G401.6 (cell line): ENCODE measurements at regions not wholly inside any gene's neighbourhood (a gene's known extent, or its start where the extent isn't known, plus 50 kb on each side); places are given as distances from the start of the nearest gene placed in this dataset.

Experiments used
- FAIRE-seq: peaks from 2 replicates; lab custom pipeline; 2012; peaks lifted over from hg19 to GRCh38; lab: Jason Lieb, UNC

DNA sequence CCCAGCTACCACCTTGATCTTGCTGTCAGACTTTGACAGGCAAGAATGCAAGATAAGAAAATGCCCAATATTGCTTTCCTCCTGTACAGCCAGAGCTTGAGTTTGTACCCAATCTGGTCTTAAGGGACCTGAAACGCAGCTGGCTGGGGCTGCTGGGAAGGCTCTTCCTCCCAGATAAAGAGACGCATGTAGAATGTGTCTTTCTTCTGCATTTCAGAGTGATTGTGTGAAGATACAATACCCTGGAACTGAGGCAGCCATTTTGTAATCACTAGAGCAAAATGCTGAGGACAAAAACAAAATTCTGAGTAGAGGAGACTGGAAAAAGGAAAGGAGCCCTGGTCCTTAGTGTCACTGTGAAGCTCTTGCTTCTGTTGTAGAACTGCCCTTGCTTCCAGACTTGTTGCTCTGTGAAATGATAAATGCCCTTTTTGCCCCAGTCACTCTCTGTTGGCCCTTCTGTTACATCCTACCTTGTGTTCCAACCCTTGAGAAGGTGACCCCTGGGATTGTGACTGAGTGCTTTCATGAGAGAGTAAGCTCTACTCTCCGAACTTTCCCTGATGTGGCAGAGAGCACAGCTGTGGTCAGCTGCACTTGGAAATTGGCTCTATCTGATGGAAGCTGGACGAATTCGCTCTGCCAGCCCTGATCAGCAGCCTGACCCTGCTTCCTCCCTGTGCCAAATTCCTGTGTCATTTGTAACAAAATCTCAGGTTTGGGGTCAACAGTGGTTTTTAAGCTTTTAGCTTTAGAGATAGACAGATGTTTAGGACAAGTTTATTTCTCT lies 137.4 kb upstream of the RBMS1 start:
- no peak for FAIRE-seq

DNA sequence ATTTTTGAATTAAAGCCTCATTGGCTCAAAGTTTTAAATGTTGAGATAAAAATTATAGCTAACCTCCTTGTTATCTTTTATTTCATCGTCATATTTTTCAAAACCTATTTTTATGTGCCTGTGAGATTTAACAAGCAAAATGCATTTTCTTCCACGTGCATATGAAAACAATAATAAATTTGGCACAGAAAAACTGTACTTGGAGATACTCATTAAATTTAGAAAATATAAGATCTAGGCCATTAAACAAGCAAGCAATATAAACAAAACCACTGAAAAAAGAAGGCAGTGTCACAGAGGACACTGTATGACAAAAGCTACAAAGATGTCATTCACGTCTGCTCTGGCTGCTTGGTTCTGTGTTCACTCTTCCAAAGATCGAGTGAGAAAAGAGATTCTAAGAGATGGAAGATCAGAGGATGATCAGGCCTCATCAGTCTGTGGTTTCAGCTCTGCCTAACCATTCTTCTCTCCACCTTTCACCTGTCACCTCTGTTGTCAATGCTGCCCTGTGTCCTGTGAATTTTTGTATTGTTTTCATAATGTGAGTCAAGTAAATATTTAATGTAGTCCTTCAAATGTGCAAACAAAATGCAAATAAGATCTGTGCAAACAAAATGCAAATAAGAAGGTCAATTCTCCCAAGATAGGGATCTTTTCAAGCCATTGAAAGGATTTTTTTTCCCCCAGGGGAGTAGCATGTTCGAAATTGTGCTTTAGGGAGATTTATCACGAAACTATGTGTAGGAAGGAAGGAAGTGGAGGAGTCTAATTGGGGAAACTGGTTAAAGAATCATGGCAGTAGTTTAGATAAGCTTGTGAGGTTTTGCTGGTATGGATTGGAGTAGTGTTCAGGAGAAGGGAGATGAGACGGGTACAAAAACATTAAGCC lies 138.7 kb upstream of the RBMS1 start:
- FAIRE-seq, result no peak

DNA sequence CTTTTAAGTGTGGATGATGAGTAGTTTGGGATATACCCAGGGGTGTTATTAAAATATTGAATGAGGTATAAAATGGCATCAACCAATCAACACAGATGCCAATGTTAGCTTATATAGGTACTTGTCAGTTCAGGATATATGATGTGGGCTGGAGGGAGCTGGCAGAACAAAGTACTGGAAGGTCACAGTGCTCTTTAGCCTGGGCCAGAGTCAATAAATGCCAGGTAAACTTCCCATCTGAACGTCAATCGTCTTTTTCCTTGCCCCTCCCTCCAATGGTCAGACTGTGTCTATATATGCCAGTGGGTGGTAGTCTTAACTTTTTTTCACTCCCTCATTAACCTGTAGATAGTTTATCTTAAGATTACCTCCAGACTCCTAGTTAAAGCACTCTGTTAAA lies 140.8 kb upstream of the RBMS1 start:
- no peak for FAIRE-seq

DNA sequence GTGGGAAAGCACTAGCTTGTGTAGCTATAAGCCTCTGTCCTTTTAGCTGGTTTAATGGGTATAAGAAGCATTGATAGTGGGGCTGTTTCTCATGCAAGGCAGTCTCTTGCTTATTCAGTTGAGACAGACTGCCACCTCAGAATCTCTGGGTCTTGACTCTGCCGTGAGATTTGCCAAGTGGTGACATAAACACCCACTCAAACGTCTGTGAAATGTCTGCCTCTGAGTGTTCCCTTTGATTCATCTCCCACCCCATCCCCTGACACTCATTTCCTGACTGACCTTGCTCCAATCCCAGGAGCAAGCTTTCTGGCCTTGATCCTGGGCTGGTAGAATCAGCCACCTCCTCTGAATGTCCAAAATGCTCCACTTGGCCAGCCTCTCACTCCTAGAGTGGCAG lies 141.9 kb upstream of the RBMS1 start:
- FAIRE-seq, result no peak

DNA sequence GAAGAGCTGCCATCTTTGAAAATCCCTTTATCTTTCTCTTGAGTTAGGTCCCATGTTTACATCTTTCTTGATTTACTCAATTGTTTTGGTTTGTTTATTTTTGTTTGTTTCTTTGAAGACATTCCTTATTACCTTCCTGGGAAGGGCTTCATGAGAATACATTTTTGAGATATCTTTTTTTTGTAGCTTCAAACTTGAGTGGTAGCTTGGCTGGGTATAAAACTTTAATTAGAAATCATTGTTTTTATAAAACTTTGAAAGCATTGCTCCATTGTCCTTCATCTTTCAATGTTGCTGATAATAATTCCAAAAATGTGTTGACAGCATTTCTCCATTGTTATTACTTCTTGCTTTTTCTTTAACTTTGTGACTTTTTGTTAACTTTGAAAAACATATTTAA lies 145.9 kb upstream of the RBMS1 start:
- FAIRE-seq, result no peak

DNA sequence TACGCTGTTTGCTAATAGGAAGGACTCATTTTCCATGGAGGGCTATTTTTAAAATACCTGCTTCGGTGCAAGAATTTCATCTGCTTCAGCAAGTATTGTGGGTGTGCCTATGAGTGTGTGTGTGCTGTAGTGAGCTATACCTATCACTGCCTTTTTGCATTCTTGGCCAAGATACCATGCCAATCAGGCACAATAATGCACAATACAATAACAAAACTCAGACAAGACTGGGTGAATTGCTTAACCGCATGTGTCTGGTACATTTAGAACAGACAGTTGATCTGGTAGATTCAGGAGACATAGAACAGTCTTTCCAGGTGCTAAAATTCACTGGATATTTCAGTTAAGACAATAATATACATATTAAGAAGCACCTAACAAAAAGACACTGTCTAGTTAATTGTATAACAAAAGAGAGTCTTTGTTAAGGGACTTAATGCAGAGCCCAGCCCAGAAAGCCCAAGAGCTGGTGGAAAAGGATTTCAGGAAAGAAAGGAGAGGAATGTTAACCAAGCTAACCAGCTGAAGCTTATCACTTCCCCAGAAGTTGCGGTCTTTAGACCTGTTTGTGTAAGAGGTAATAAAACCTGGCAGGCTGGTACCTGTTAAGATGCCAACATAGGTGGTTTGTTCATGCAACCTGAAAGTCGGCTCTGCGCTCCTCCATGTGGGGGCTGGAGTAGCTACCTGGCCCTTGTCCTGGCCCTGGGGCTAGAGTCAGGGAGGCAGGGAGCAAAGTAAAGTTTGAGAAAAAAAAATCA lies 153.3 kb upstream of the RBMS1 start:
- no peak for FAIRE-seq

DNA sequence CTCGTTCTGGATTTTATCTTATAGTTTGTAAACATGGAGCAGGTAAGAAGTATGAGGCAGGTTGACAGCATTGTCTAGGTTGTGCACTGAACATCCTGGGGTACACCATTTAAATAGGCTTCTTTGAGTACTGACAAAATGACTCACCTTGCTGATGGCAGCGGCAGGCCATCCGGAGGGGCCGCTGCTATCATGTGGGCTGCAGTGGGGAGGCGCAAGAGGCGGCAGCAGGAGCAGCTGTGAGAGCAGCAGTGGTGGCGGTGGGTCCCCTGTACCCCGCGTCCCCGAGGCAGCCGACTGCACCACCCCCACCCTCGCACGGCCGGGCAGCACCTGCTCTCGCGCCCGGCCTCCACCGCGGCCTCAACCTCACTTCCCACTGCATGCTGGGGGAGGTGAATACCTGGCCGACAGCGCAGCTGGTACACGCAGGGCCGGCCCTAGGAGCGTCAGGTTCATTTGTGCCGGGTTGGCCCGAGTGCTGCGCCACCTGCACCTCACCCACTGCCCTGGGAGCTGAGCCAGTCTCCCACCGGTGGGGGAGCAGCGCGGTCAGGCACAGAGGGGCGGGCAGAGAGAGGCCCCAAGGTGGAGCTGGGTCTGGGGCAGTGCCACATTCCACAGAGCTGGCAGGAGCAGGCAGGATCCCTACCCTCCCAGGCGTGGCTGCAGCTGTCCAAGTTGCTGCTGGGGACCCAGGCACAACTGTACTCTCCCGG lies 154.5 kb upstream of the RBMS1 start:
- FAIRE-seq, result no peak

DNA sequence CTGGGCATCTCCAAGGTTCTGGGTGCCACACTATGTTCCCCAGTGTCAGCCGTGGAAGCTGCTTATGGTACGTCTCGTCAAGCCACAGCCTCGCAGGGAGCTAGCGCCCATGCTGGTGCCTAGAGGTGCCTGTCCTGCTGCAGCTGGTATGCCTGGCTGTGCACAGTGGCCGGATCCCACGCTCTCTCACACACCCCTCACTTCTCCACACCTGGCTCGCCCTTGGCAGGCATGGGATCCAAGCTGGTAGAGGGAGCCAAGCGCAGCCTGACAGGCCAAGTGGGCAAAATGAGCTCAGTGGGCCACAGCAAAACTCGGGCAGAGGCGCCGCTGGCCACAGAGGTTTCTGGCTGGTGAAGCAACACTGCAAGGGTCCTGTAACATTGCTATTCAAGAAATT lies 156.1 kb upstream of the RBMS1 start:
- FAIRE-seq, result no peak

DNA sequence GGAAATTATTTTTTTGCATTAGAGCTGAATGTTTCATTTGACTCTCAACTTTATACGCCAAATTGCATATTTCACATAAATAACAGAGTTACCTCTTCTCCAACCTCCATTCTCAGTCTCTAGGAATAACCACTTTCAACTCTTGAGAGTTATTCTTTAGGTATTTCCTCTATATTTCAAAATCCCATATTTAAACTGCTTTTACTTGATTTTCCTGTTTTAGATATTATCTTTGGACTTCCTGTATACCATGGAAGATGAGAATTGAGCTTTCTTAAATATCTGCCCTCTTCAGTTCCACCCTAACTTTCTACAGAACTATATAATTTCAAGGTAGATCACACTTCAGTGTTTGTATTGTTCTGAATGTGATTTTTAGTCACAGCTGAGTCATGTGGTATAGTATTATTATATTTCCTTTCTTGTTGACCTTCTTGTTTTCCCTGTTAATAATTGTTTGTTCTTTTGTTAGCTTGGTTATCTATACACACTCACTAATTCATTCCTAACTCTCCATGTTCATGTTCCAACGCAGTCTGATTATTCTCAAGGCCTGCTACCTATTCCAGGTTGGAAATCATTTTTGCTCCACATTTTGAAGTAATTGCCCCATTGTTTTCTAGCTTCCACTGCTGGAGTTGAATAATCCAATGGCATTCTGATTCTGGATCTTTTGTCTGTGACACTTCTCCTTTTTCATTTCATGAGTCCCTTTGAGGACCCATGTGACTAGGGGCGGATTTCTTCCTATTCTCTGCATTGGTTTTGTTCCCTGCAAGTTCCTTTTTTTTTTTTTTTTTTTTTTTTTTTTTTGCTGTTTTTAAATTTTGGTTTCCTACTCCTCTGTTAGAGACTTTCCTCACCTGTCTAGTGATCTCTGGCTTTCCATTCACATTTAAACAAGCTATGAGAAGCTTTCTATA lies 156.8 kb upstream of the RBMS1 start:
- no peak for FAIRE-seq

DNA sequence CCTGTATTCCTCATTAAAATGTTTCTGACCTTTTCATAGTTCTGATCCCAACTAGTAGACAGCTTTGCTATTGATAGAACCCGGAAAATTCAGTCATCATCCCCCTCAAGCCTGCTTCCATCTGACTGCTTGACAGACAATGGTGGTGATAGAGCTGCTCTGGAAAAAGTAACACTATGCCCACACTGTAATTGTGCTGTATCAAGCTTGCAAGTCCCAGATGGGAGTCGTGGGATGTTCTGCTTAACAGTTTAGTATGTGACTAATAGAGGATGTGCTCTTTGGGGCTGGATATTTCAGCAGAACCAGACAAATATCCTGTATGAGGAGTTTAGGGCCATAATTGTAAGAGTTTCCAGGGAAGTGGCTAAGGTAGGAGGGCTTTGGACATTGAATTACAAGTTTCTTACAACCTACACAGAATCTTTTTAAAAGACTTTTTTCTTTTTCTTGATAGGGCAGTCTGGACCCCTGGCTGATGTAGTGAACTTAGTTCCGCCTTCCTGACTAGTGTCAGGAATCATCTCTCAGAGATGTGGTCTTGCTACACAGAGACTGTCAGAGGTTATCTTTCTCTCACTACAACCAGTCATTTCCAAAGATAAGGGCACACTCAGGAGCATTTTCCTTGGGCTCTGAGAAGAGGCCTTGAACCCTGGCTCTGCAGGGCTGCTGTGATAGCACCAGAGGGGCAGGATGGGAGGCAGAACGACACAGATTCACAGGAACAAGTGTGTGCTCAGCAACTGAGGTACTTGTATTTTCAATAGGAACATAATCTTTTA lies 158.0 kb upstream of the RBMS1 start:
- no peak for FAIRE-seq

DNA sequence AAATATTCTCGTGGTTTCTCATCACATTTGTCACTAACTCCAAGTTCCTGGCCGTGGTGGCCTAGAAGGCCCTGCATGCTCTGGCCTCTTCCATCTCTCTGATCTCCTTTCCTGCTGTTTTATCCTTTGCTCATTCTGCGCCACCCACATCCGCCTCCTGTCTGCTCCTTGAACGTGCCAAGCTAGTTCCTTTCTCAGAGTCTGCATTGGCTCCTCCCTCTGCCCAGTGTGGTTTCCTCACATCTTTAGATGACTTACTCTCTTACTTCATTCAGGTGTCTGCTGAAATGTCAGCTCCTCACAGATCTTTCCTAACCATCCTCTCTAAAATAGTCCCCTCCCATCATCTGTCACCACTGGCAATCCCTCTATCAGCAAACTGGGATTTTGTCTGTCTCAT lies 158.6 kb upstream of the RBMS1 start:
- no peak for FAIRE-seq

DNA sequence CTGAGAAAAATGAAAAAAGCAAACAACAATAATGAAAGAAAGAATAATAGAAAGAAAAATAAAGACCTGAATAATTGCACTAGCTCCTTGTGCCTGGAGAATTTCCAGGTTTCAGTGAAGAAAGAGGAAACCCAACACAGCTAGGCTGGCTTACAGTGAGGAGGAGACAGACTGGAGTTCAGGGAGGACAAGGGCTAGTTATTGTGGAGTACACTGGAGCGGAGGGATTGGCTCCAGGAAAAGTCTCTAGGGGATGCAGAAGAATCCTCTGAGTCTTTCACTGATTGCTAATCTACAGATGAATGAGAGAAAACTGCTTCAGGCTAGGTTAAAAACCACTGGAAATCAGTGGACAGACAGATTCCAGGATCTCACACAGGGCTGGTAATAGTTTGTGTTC lies 163.6 kb upstream of the RBMS1 start:
- FAIRE-seq, result no peak

DNA sequence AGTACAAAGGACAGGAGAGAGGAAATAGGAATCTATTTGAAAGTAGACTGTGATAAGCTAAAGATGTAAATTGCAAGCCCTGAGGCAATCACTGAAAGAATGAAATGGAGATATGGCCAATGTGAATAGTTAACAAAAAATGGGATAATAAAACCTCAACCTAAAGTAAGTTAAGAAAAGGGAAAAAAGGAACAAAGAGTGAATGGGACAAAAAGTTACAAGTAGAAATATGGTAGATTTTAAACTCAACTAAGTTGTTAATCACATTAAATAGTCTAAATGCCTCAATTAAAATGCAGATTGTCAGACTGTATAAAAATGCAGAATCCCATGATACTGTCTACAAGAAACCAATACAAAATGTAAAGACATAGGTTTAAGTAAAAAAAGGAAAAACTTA lies 165.2 kb upstream of the RBMS1 start:
- no peak for FAIRE-seq

DNA sequence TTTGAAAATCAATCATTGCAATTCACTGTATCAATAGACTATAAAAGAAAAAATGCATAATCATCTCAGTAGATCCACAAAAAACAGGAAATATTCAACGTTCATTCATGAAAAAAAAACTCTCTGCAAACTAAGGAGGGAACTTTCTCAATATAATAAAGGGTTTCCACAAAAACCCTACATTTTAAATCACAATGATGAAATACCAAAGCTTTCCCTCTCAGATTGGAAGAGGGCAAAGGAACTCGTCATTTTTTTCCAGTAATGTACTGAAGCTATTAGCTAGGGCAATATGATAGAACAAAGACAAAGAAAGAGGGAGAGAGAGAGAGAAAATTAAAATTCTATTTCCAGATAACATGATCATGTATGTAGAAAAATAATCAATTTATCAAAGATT lies 167.1 kb upstream of the RBMS1 start:
- no peak for FAIRE-seq

DNA sequence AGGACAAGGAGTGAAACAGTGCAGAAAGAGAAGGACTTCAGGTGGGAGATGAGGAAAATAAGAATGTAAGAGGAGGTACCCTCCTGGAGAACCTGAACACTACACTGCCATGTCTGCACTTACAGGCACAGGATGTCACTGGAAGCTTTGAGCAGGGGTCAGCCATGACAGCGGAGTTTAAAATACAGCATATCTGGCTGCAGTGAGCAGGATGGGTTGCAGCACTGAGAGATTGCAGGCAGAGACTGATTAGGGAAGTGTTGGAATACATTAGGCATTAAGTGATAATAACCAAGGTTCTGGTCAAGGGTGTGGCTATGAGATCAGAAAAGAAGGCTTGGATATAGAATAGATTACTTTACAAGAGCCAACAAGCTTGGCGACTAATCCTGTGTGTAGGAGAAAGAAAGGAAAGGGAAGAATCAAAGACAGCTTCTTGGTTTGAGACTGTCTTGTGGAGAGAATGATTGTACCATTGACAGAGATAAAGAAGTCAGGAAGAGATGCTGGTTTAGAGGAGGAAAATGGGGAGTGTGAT lies 171.1 kb upstream of the RBMS1 start:
- FAIRE-seq, result no peak

DNA sequence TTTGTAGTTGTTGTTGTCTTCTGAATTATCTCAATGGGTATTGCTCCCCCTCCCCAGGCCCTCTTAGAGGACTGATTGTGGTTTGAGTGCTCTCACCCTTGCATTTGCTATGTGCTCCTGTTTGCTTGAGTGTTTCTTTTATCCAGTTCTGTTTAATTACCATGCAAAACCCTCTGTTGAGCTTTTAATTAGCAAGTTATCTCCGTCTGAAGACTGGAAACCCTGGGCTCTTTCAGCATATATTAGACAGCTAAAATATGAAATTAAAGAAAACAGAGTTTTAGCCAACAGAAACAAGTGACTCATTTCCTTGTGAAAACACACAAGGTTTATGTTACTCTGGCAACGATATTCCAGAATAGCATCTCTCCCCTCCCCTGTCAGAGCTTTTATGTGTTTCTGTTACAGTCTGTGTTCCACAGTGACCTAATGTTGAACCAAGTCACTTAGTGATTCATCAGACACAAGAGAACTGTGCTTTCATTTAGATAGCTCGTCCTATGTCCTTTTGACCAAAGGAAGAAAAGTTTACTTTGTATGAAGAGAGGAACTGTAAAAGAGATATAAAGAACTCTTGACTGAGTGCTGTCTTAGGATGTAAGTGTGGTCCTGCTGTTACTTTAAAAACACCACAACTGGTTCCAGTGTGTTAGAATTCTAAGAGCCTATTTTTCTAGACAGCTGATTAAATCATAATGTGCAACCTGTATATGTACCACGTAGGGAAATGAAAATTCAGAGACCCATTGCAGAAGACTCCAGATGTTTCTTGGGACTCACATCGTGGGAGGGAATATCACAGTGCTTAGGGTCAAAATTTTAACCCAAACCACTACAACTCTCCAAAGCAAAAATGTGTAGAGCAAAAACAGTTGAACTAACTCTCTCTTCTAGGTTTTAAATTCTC lies 172.8 kb upstream of the RBMS1 start:
- no peak for FAIRE-seq

DNA sequence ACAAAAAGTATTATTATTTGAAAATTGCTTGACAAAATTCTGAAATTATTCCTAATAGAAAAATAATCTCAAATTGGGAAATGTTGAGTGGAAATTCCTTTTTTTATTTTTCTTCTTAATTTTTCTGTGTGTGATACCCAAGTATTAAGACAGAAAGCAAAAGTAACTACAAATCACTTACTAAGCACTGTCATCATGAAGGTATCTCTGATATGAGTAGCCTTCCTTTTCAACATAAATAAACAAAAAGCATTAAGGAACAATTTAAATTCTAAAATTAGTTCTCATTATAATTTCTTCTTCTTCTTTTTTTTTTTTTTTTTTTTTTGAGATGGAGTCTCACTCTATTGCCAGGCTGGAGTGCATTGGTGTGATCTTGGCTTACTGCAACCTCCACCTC lies 174.2 kb upstream of the RBMS1 start:
- FAIRE-seq, result no peak

DNA sequence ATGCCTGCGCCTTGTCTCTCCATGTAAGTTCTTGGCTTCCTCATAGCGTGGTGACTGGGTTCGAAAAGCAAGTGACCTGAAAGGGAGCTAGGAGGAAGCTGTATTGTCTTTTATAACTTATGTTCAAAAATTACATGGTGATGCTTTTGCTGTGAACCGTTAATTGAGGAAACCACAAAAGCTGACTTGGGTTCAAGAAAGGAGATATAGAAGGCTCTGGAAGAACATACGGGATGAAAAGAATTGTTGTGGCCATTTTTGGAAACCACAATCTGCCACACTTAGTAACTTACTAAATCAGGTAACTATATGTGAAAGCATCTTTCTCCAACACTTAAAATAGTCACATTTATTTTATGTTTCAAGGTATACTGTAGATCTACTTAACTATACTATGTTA lies 177.0 kb upstream of the RBMS1 start:
- no peak for FAIRE-seq

DNA sequence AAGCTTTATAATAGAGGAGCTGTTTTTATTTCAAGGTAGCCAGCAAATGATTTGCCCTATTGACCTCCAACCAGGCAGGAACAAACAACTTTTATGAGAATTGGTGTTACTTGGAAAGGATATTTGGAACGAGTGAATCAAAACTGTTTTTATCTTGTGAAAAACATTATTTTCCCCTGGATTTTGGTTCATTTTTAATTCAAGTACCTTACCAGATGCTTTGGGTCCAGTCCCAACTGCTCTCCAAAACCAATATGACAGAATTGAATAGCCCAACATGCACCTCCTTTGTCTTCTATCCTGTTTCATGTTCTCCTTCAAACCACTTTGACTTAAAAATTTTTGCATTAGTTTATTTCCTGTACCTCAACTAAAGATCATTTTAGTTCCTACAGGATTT lies 178.6 kb upstream of the RBMS1 start:
- no peak for FAIRE-seq
